Muscle layer of colon (tissue), 2 donors: ENCODE measurements at regions not wholly inside any gene's neighbourhood (a gene's known extent, or its start where the extent isn't known, plus 50 kb on each side); places are given as distances from the start of the nearest gene placed in this dataset.

Experiments
- H3K27ac ChIP-seq: one replicate; pipeline ENCODE4 v1.7.0; 2013; ENCODE audit warnings: low read depth, mild to moderate bottlenecking, low read length, moderate library complexity
- H3K27me3 ChIP-seq, 2 donors: one replicate each; pipeline ENCODE4 v1.7.0; 2013; ENCODE audit warnings: low read length in 2 of 2, mild to moderate bottlenecking in 2 of 2; ENCODE audit not compliant: insufficient read depth in 2 of 2, control insufficient read depth in 1 of 2
- H3K36me3 ChIP-seq: one replicate; pipeline ENCODE4 v1.7.0; 2013; ENCODE audit warnings: mild to moderate bottlenecking, low read length; ENCODE audit not compliant: insufficient read depth
- H3K4me1 ChIP-seq: one replicate; pipeline ENCODE4 v1.7.0; 2013; ENCODE audit warnings: mild to moderate bottlenecking, low read length; ENCODE audit not compliant: insufficient read depth
- H3K4me3 ChIP-seq, 2 donors: one replicate each; pipeline ENCODE4 v1.7.0; 2013; ENCODE audit warnings: low read length in 2 of 2, low read depth in 1 of 2, mild to moderate bottlenecking in 1 of 2, moderate library complexity in 1 of 2
- H3K9ac ChIP-seq: one replicate; pipeline ENCODE4 v1.7.0; 2013; ENCODE audit warnings: low read length
- H3K9me3 ChIP-seq: one replicate; pipeline ENCODE4 v1.7.0; 2013; ENCODE audit warnings: mild to moderate bottlenecking, low read length
- donor health status: abdominal sarcoma.
- donor health status: Adenocarcinoma of cecum.

GRCh38 chr4:24722026-24722568 is 73.3 kb upstream of the SOD3 start:
- Histone ChIP-seq H3K36me3 (no peaks in the 10 kb centered on the region), H3K27me3 (no peaks in the 10 kb centered on the region), H3K27ac (no peak overlapping the region), H3K4me1 (no peaks in the 10 kb centered on the region), H3K4me3 (no peak overlapping the region), H3K9ac (no peak overlapping the region), H3K9me3 (no peaks in the 10 kb centered on the region)

GRCh38 chr4:24727390-24728224 is 67.8 kb upstream of the SOD3 start:
- H3K9me3 ChIP-seq: no peaks in the 10 kb centered on the region
- H3K27me3 ChIP-seq: no peaks in the 10 kb centered on the region
- H3K36me3 ChIP-seq: no peaks in the 10 kb centered on the region
- H3K9ac ChIP-seq: no peak overlapping the region
- no peak overlapping the region for H3K27ac ChIP-seq
- no peak overlapping the region for H3K4me3 ChIP-seq
- H3K4me1 ChIP-seq: no peaks in the 10 kb centered on the region

- Histone ChIP-seq H3K9ac (no peak overlapping the region), H3K4me3 (no peak overlapping the region), H3K27me3 (no peaks in the 10 kb centered on the region), H3K4me1 (peaks cover 4% of the 10 kb centered on the region), H3K36me3 (no peaks in the 10 kb centered on the region), H3K27ac (no peak overlapping the region), H3K9me3 (no peaks in the 10 kb centered on the region)
These were observed 66.1 kb upstream of the SOD3 start for GRCh38 chr4:24729119-24729730.

GRCh38 chr4:24730256-24731001 is 64.9 kb upstream of the SOD3 start:
- H3K9ac ChIP-seq: no peak overlapping the region
- no peak overlapping the region for H3K4me3 ChIP-seq

GRCh38 chr4:24731448-24731847 is 63.9 kb upstream of the SOD3 start:
- Histone ChIP-seq H3K4me1 (peaks cover 15% of the 10 kb centered on the region), H3K9me3 (no peaks in the 10 kb centered on the region), H3K9ac (no peak overlapping the region), H3K36me3 (no peaks in the 10 kb centered on the region), H3K27ac (no peak overlapping the region), H3K27me3 (no peaks in the 10 kb centered on the region), H3K4me3 (no peak overlapping the region)

More at GRCh38 chr4:24730256-24731001, 64.9 kb upstream of the SOD3 start:
- Histone ChIP-seq H3K27me3 (no peaks in the 10 kb centered on the region), H3K4me1 (peaks cover 15% of the 10 kb centered on the region), H3K27ac (no peak overlapping the region), H3K36me3 (no peaks in the 10 kb centered on the region), H3K9me3 (no peaks in the 10 kb centered on the region)

- Histone ChIP-seq H3K9me3 (no peaks in the 10 kb centered on the region), H3K4me1 (peaks cover 15% of the 10 kb centered on the region), H3K27me3 (no peaks in the 10 kb centered on the region), H3K4me3 (no peak overlapping the region), H3K36me3 (no peaks in the 10 kb centered on the region), H3K9ac (no peak overlapping the region), H3K27ac (no peak overlapping the region)
These were observed 60.9 kb upstream of the SOD3 start for GRCh38 chr4:24734511-24734910.

GRCh38 chr4:24736066-24736465 is 59.3 kb upstream of the SOD3 start:
- H3K4me3 ChIP-seq: no peak overlapping the region
- H3K4me1 ChIP-seq: peaks cover 15% of the 10 kb centered on the region
- H3K9ac ChIP-seq: no peak overlapping the region
- H3K27ac ChIP-seq: no peak overlapping the region
- H3K9me3 ChIP-seq: no peaks in the 10 kb centered on the region
- H3K27me3 ChIP-seq: no peaks in the 10 kb centered on the region
- no peaks in the 10 kb centered on the region for H3K36me3 ChIP-seq

GRCh38 chr4:24741910-24742309 is 53.5 kb upstream of the SOD3 start:
- Histone ChIP-seq H3K9ac (no peak overlapping the region), H3K4me1 (peaks cover 4% of the 10 kb centered on the region), H3K36me3 (no peaks in the 10 kb centered on the region), H3K4me3 (no peak overlapping the region), H3K27ac (no peak overlapping the region), H3K27me3 (no peaks in the 10 kb centered on the region), H3K9me3 (no peaks in the 10 kb centered on the region)

- H3K36me3 ChIP-seq: no peaks in the 10 kb centered on the region
- no peak overlapping the region for H3K27ac ChIP-seq
- no peaks in the 10 kb centered on the region for H3K9me3 ChIP-seq
- no peak overlapping the region for H3K9ac ChIP-seq
- no peaks in the 10 kb centered on the region for H3K27me3 ChIP-seq
- peaks cover 4% of the 10 kb centered on the region for H3K4me1 ChIP-seq
- H3K4me3 ChIP-seq: no peak overlapping the region
These were observed 53.0 kb upstream of the SOD3 start for GRCh38 chr4:24742335-24742734.

- Histone ChIP-seq H3K27me3 (no peaks in the 10 kb centered on the region), H3K4me1 (peaks cover 4% of the 10 kb centered on the region), H3K27ac (no peak overlapping the region), H3K4me3 (no peak overlapping the region), H3K9ac (no peak overlapping the region), H3K36me3 (no peaks in the 10 kb centered on the region), H3K9me3 (no peaks in the 10 kb centered on the region)
These were observed 52.6 kb upstream of the SOD3 start for GRCh38 chr4:24742773-24743172.

GRCh38 chr4:24743206-24743605 is 52.2 kb upstream of the SOD3 start:
- no peaks in the 10 kb centered on the region for H3K27me3 ChIP-seq
- H3K9ac ChIP-seq: no peak overlapping the region
- peaks cover 4% of the 10 kb centered on the region for H3K4me1 ChIP-seq
- no peak overlapping the region for H3K4me3 ChIP-seq
- no peak overlapping the region for H3K27ac ChIP-seq
- H3K9me3 ChIP-seq: no peaks in the 10 kb centered on the region
- H3K36me3 ChIP-seq: no peaks in the 10 kb centered on the region
